IMR-90 (cell line): ENCODE measurements at regions not wholly inside any gene's neighbourhood (a gene's known extent, or its start where the extent isn't known, plus 50 kb on each side); places are given as distances from the start of the nearest gene placed in this dataset.

ENCODE experiments used
- ATAC-seq: fragments of 200-7000 bp; cut with Tn5 transposase; 2 replicates; pipeline ENCODE4 v1.9.1; 2020; ENCODE audit warnings: low read depth, mild to moderate bottlenecking, moderate library complexity
- BruUV-seq: library from RNA; stranded (reverse); fragments of 400-500 nt; replicated peaks from 2 replicates; lab custom pipeline; 2021; lab: Mats Ljungman, UMichigan
- CTCF ChIA-PET: fragments of 300-600 bp; formaldehyde crosslinking; extraction: SDS; loops from one replicate; lab custom pipeline; 2021; ENCODE audit warnings: antibody characterized with exemption; lab: Yijun Ruan, JAX
- POLR2A ChIA-PET: fragments of 300-600 bp; sonication (Branson Sonifier 250); formaldehyde crosslinking; loops from one replicate; lab custom pipeline; 2022; ENCODE audit warnings: antibody characterized with exemption; ENCODE audit not compliant: unreplicated experiment; lab: Charles Lee
- DNase-seq: peaks from one replicate; pipeline ENCODE4 v3.0.0; 2013
- H2AFZ ChIP-seq: replicated peaks from 2 replicates; pipeline ENCODE3; 2013; ENCODE audit warnings: low read length, mild to moderate bottlenecking; ENCODE audit not compliant: poor library complexity
- H2AK5ac ChIP-seq: 2 replicates; pipeline ENCODE4 v1.6.1; 2013; ENCODE audit warnings: low read depth, low read length, inconsistent platforms
- H2AK9ac ChIP-seq: replicated peaks from 2 replicates; pipeline ENCODE3; 2013; ENCODE audit warnings: mild to moderate bottlenecking, low read depth, low read length, moderate library complexity; ENCODE audit not compliant: poor library complexity
- H2BK120ac ChIP-seq: 2 replicates; pipeline ENCODE4 v1.6.1; 2013; ENCODE audit warnings: low read depth, low read length, inconsistent platforms
- H2BK15ac ChIP-seq: 3 replicates; pipeline ENCODE4 v1.6.1; 2013; ENCODE audit warnings: low read depth, low read length, inconsistent platforms
- H2BK20ac ChIP-seq: 2 replicates; pipeline ENCODE4 v1.6.1; 2013; ENCODE audit warnings: low read depth, mild to moderate bottlenecking, inconsistent platforms, low read length, moderate library complexity
- H2BK5ac ChIP-seq: 2 replicates; pipeline ENCODE4 v1.6.1; 2013; ENCODE audit warnings: mild to moderate bottlenecking, low read depth, low read length, inconsistent platforms; ENCODE audit not compliant: poor library complexity, severe bottlenecking
- H3K14ac ChIP-seq: replicated peaks from 2 replicates; pipeline ENCODE4 v1.6.1; 2013; ENCODE audit warnings: low read depth, low read length, inconsistent platforms
- H3K18ac ChIP-seq: 2 replicates; pipeline ENCODE4 v1.6.1; 2013; ENCODE audit warnings: low read depth, low read length, control low read depth
- H3K23ac ChIP-seq: 2 replicates; pipeline ENCODE4 v1.6.1; 2013; ENCODE audit warnings: low read depth, low read length, inconsistent platforms
- H3K27ac ChIP-seq: 2 replicates; pipeline ENCODE4 v1.5.1; 2013; ENCODE audit warnings: mild to moderate bottlenecking, control low read depth, low read length; ENCODE audit not compliant: insufficient read depth
- H3K27me3 ChIP-seq: 2 replicates; pipeline ENCODE4 v1.6.1; 2013; ENCODE audit warnings: low read length; ENCODE audit not compliant: control insufficient read depth, insufficient read depth
- H3K36me3 ChIP-seq: 2 replicates; pipeline ENCODE4 v1.6.1; 2013; ENCODE audit warnings: low read length, mixed read lengths; ENCODE audit not compliant: control insufficient read depth, insufficient read depth
- H3K4ac ChIP-seq: 2 replicates; pipeline ENCODE4 v1.6.1; 2013; ENCODE audit warnings: low read depth, low read length, inconsistent platforms
- H3K4me1 ChIP-seq: 2 replicates; pipeline ENCODE4 v1.6.1; 2013; ENCODE audit warnings: low read length, mixed read lengths; ENCODE audit not compliant: control insufficient read depth, insufficient read depth
- H3K4me2 ChIP-seq: 2 replicates; pipeline ENCODE4 v1.6.1; 2013; ENCODE audit warnings: low read depth, mild to moderate bottlenecking, control low read depth, low read length, moderate library complexity
- H3K4me3 ChIP-seq: 2 replicates; pipeline ENCODE4 v1.5.1; 2013; ENCODE audit warnings: low read depth, mild to moderate bottlenecking, control low read depth, low read length, moderate library complexity; ENCODE audit not compliant: insufficient read depth
- H3K56ac ChIP-seq: 2 replicates; pipeline ENCODE4 v1.6.1; 2013; ENCODE audit warnings: low read length, inconsistent platforms; ENCODE audit not compliant: insufficient read depth; ENCODE audit errors: extremely low read depth
- H3K79me1 ChIP-seq, 2 experiments: 2 replicates each; pipeline ENCODE4 v1.6.1; 2013; ENCODE audit warnings: low read length in 2 of 2, inconsistent platforms in 1 of 2, low read depth in 1 of 2
- H3K9ac ChIP-seq: 2 replicates; pipeline ENCODE4 v1.6.1; 2013; ENCODE audit warnings: low read depth, low read length, control low read depth
- H3K9me1 ChIP-seq: 2 replicates; pipeline ENCODE4 v1.6.1; 2013; ENCODE audit warnings: low read length, inconsistent platforms; ENCODE audit not compliant: insufficient read depth
- H3K9me3 ChIP-seq: 2 replicates; pipeline ENCODE4 v1.6.1; 2013; ENCODE audit warnings: low read length; ENCODE audit not compliant: control insufficient read depth, insufficient read depth
- H4K20me1 ChIP-seq: 2 replicates; pipeline ENCODE4 v1.6.1; 2013; ENCODE audit warnings: low read length, inconsistent platforms; ENCODE audit not compliant: insufficient read depth
- H4K5ac ChIP-seq: 2 replicates; pipeline ENCODE4 v1.6.1; 2013; ENCODE audit warnings: mild to moderate bottlenecking, low read depth, low read length, control low read depth
- H4K8ac ChIP-seq, 2 experiments: 2 replicates each; pipeline ENCODE4 v1.6.1; 2013; ENCODE audit warnings: low read depth in 2 of 2, low read length in 2 of 2, control low read depth in 1 of 2, inconsistent platforms in 1 of 2
- H4K91ac ChIP-seq: 2 replicates; pipeline ENCODE4 v1.6.1; 2013; ENCODE audit warnings: low read depth, low read length, inconsistent platforms; ENCODE audit not compliant: insufficient read depth
- BHLHE40 ChIP-seq: fragments of 150-350 bp; IDR thresholded peaks from 2 replicates; pipeline ENCODE4 v1.6.1; 2016; ENCODE audit warnings: mild to moderate bottlenecking, low read depth, low read length
- CEBPB ChIP-seq: IDR thresholded peaks from 2 replicates; pipeline ENCODE4 v1.6.1; 2012; ENCODE audit warnings: low read depth, low read length, improper control_type of control experiment
- CHD1 ChIP-seq: IDR thresholded peaks from 2 replicates; pipeline ENCODE4 v1.6.1; 2012; ENCODE audit warnings: low read depth, low read length, improper control_type of control experiment
- FOS ChIP-seq: fragments of 150-350 bp; IDR thresholded peaks from 2 replicates; pipeline ENCODE4 v1.6.1; 2016; ENCODE audit warnings: low read depth, low read length
- MAFK ChIP-seq: IDR thresholded peaks from 2 replicates; pipeline ENCODE4 v1.6.1; 2012; ENCODE audit warnings: low read depth, low read length, improper control_type of control experiment
- MAZ ChIP-seq: IDR thresholded peaks from 2 replicates; pipeline ENCODE4 v1.6.1; 2012; ENCODE audit warnings: low read depth, mild to moderate bottlenecking, low read length, improper control_type of control experiment, moderate library complexity, borderline replicate concordance
- MXI1 ChIP-seq: IDR thresholded peaks from 2 replicates; pipeline ENCODE4 v1.6.1; 2012; ENCODE audit warnings: low read depth, mild to moderate bottlenecking, low read length, moderate library complexity, borderline replicate concordance
- NFE2L2 ChIP-seq: fragments of 150-350 bp; IDR thresholded peaks from 2 replicates; pipeline ENCODE4 v1.6.1; 2016; ENCODE audit warnings: low read depth, mild to moderate bottlenecking, low read length
- POLR2A ChIP-seq: IDR thresholded peaks from 2 replicates; pipeline ENCODE4 v1.6.1; 2012; ENCODE audit warnings: mild to moderate bottlenecking, low read depth, low read length
- RAD21 ChIP-seq: IDR thresholded peaks from 2 replicates; pipeline ENCODE4 v1.6.1; 2012; ENCODE audit warnings: low read length, improper control_type of control experiment
- RCOR1 ChIP-seq: IDR thresholded peaks from 2 replicates; pipeline ENCODE4 v1.6.1; 2012; ENCODE audit warnings: mild to moderate bottlenecking, low read length, improper control_type of control experiment; ENCODE audit not compliant: insufficient replicate concordance
- RFX5 ChIP-seq: IDR thresholded peaks from 2 replicates; pipeline ENCODE4 v1.8.0; 2012; ENCODE audit warnings: low read depth, mild to moderate bottlenecking, low read length, moderate library complexity
- SMC3 ChIP-seq: fragments of 150-350 bp; IDR thresholded peaks from 2 replicates; pipeline ENCODE4 v1.6.1; 2016; ENCODE audit warnings: low read depth, mild to moderate bottlenecking, antibody characterized with exemption, low read length, moderate library complexity
- WGBS, 2 experiments: methylation state at CpG; one replicate each; pipeline versions ENCODE4 v1.1.5 to v1.1.7; 2013; ENCODE audit warnings: missing lambda C conversion rate in 2 of 2; ENCODE audit not compliant: insufficient read length in 1 of 2; ENCODE audit errors: extremely low coverage in 2 of 2; 5-methylcytosine and 5-hydroxymethylcytosine counted together
- dilution Hi-C: fragments of 300-500 bp; cut with HindIII; formaldehyde crosslinking; loops from one replicate; pipeline ENCODE4 v1.14.3; 2018; ENCODE audit warnings: low sequenced_read_pairs; ENCODE audit not compliant: unreplicated experiment
- in situ Hi-C: fragments of 300-500 bp; cut with MboI; formaldehyde crosslinking; loops from 3 replicates; pipeline ENCODE4 v1.14.3; 2019; ENCODE audit warnings: low sequenced_read_pairs, inconsistent platforms, mixed read lengths
- intact Hi-C: fragments of 100-400 bp; cut with micrococcal nuclease; formaldehyde crosslinking; loops from 2 replicates; pipeline ENCODE4 v1.10.0; 2022
- TF ChIP-seq, protein P1 (sequence below): conservative IDR thresholded peaks from 2 replicates; pipeline ENCODE4 v1.5.1; 2012; ENCODE audit warnings: mild to moderate bottlenecking, low read depth, low read length, improper control_type of control experiment
- TF ChIP-seq, protein P2 (sequence below): fragments of 150-350 bp; IDR thresholded peaks from 2 replicates; pipeline ENCODE4 v1.6.1; 2017; ENCODE audit warnings: mild to moderate bottlenecking, antibody characterized with exemption, low read length, low read depth

DNA sequence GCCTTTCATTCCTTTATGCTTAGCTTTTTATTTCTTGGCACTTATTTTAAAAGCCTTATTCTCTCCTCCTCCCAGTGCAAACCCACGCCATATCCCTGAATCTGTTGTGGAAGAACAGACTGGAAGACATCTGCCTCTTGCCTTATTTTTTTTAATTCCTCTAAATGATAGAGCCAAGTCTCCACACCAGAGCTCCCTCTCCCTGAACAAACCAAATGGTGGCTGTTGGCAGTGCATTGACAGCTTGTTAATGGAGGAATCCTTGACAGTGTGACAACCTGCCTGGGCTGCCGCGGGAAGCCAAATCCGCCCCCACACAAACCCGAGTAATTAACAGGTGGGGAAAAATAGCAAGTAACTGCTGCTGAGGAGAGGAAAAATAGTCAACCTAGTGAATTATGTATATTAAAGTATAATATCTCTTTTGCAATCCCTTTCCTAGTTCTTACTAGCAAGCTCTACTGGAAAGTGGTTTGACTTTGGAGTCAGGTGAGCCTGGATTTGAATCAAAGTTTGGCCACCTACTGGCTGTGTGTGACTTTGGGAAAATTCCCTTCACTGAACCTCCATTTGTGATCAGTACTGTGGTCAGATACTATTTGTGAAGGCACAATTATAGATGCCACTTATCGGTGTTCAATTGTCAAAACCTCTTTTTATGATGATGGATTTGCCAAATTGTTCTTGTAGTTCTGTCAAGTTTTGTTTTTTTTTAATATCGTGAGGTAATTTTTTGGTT lies 589.6 kb downstream of the PDCD6IP start:
- DNase-seq (no peak), ATAC-seq (no peak)
- Histone ChIP-seq H3K27ac (no peak overlapping the region), H3K27me3 (no peaks in the 10 kb centered on the region), H3K9ac (no peak overlapping the region), H3K79me1 (no peaks in the 10 kb centered on the region), H3K14ac (no peak overlapping the region), H3K23ac (no peak overlapping the region), H2BK120ac (no peak overlapping the region), H2BK15ac (no peak overlapping the region), H2AK9ac (no peak overlapping the region), H3K18ac (no peak overlapping the region), H2BK5ac (no peak overlapping the region), H3K9me3 (peaks cover 3% of the 10 kb centered on the region), H3K4ac (no peak overlapping the region), H3K56ac (no peak overlapping the region), H4K91ac (no peak overlapping the region), H4K5ac (no peak overlapping the region), H3K4me3 (no peak overlapping the region), H2BK20ac (no peak overlapping the region), H2AK5ac (no peak overlapping the region), H3K4me2 (no peak overlapping the region), H3K9me1 (no peaks in the 10 kb centered on the region), H3K4me1 (no peaks in the 10 kb centered on the region), H4K8ac (no peak overlapping the region), H2AFZ (no peak overlapping the region), H4K20me1 (no peaks in the 10 kb centered on the region), H3K36me3 (no peaks in the 10 kb centered on the region)
- no TSS peak for BruUV-seq
- ChIA-PET CTCF (no interaction called here), POLR2A (no interaction called here)
- TF ChIP-seq SMC3 = no peak
- TF ChIP-seq MXI1 = no peak
- TF ChIP-seq RCOR1 = no peak
- no peak for TF ChIP-seq RAD21
- TF ChIP-seq MAZ = no peak
- TF ChIP-seq MAFK = no peak
- no peak for TF ChIP-seq NFE2L2
- TF ChIP-seq RFX5 = no peak
- TF ChIP-seq, protein P1, sequence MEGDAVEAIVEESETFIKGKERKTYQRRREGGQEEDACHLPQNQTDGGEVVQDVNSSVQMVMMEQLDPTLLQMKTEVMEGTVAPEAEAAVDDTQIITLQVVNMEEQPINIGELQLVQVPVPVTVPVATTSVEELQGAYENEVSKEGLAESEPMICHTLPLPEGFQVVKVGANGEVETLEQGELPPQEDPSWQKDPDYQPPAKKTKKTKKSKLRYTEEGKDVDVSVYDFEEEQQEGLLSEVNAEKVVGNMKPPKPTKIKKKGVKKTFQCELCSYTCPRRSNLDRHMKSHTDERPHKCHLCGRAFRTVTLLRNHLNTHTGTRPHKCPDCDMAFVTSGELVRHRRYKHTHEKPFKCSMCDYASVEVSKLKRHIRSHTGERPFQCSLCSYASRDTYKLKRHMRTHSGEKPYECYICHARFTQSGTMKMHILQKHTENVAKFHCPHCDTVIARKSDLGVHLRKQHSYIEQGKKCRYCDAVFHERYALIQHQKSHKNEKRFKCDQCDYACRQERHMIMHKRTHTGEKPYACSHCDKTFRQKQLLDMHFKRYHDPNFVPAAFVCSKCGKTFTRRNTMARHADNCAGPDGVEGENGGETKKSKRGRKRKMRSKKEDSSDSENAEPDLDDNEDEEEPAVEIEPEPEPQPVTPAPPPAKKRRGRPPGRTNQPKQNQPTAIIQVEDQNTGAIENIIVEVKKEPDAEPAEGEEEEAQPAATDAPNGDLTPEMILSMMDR = no peak
- TF ChIP-seq FOS = no peak
- TF ChIP-seq, protein P2, sequence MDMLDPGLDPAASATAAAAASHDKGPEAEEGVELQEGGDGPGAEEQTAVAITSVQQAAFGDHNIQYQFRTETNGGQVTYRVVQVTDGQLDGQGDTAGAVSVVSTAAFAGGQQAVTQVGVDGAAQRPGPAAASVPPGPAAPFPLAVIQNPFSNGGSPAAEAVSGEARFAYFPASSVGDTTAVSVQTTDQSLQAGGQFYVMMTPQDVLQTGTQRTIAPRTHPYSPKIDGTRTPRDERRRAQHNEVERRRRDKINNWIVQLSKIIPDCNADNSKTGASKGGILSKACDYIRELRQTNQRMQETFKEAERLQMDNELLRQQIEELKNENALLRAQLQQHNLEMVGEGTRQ = no peak
- no peak for TF ChIP-seq CHD1
- no peak for TF ChIP-seq POLR2A
- no peak for TF ChIP-seq CEBPB
- TF ChIP-seq BHLHE40 = no peak
- in situ Hi-C loops = no loop called here
- intact Hi-C loops = no loop called here
- no CpG with 5 or more reads among the region's 7 CpGs for WGBS, 2 experiments
- dilution Hi-C loops = no loop called here
